HUES6 (cell line): ENCODE measurements at regions not wholly inside any gene's neighbourhood (a gene's known extent, or its start where the extent isn't known, plus 50 kb on each side); places are given as distances from the start of the nearest gene placed in this dataset.
A peak's percentile ranks its signal among the peaks of the same experiment; 100 is the strongest.
"Not testable (repeated sequence)": the region's sequence is repeated elsewhere in the genome, so short reads cannot be mapped to it uniquely, and the experiment has no call there.

Experiments used
- H3K27ac ChIP-seq: 2 replicates; pipeline ENCODE4 v1.7.0; 2013; ENCODE audit warnings: low read depth, mild to moderate bottlenecking, low read length, inconsistent platforms
- H3K27me3 ChIP-seq: 2 replicates; pipeline ENCODE4 v1.6.1; 2013; ENCODE audit warnings: low read length; ENCODE audit not compliant: control insufficient read depth, insufficient read depth
- H3K36me3 ChIP-seq: 2 replicates; pipeline ENCODE4 v1.6.1; 2013; ENCODE audit warnings: low read length; ENCODE audit not compliant: control insufficient read depth, insufficient read depth
- H3K4me1 ChIP-seq: 2 replicates; pipeline ENCODE4 v1.6.1; 2013; ENCODE audit warnings: low read length; ENCODE audit not compliant: control insufficient read depth, insufficient read depth
- H3K4me3 ChIP-seq: 2 replicates; pipeline ENCODE4 v1.5.1; 2013; ENCODE audit warnings: low read depth, low read length
- H3K9ac ChIP-seq: one replicate; pipeline ENCODE4 v1.6.1; 2013; ENCODE audit warnings: mild to moderate bottlenecking, low read length
- H3K9me3 ChIP-seq: 2 replicates; pipeline ENCODE4 v1.6.1; 2013; ENCODE audit warnings: low read depth, low read length; ENCODE audit not compliant: control insufficient read depth, insufficient read depth

DNA sequence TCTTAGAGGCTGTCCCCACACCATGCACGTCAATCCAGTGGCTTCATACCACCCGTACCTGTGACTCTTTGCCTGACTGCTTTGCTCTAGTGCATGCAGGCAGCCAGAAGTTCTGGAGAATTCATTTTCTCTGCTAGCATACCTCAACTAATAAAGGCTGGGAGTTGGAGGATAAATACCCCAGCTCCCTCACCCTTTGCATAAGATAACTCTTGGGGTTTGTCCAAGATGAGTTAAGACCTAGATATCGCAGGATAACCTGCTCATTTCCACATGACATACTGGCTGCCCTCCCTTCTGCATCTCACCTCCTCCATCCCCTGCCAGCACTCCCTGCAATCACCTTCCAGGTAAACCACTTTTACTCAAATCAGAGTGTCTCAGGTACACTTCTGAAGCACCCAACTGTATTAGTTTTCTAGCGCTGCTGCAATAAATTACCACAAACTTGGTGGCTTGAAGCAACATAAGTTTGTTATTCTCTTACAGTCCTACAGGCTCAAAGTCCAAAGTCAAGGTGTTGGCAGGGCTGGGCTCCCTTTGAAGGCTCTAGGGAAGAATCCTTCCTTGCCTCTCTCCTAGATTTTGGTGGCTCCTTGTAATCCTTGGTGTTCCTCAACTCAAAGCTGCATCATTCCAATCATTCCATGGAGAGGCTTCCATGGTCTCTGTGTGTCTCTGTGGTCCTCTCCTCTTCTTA lies 146.8 kb downstream of the CRLF3 start:
- no peaks in the 10 kb centered on the region for H3K4me1 ChIP-seq
- no peaks in the 10 kb centered on the region for H3K27me3 ChIP-seq
- no peak overlapping the region for H3K9ac ChIP-seq
- H3K27ac ChIP-seq = no peak overlapping the region
- H3K36me3 ChIP-seq = no peaks in the 10 kb centered on the region
- no peak overlapping the region for H3K4me3 ChIP-seq
- H3K9me3 ChIP-seq = no peaks in the 10 kb centered on the region

DNA sequence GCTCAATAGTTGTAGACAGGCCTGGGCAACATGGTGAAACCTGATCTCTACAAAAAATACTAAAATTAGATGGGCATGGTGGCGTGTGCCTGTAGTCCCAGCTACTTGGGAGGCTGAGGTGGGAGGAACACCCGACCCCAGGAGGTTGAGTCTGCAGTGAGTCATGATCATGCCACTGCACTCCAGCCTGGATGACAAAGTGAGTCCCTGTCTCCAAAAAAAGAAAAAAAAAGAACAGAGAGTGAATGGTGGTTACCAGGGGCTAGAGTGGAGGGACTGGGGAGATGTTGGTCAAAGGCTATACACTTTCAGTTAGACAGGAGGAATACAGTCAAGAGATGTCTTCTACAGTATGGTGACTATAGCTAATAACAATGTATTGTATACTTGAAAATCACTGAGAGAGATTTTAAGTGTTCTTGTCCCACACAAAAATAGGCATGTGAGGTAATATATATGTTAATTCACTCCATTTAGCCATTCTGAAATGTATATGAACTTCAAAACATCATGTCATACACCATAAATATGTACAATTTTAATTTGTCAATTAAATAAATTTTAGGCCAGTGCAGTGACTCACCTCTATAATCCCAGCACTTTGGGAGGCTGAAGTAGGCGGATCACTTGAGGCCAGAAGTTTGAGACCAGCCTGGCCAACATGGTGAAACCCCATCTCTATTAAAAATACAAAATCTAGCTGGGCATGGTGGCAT lies 148.6 kb downstream of the CRLF3 start:
- not testable (repeated sequence) for H3K27me3 ChIP-seq, H3K27ac ChIP-seq, H3K9me3 ChIP-seq, H3K9ac ChIP-seq, H3K4me3 ChIP-seq, H3K36me3 ChIP-seq, H3K4me1 ChIP-seq

DNA sequence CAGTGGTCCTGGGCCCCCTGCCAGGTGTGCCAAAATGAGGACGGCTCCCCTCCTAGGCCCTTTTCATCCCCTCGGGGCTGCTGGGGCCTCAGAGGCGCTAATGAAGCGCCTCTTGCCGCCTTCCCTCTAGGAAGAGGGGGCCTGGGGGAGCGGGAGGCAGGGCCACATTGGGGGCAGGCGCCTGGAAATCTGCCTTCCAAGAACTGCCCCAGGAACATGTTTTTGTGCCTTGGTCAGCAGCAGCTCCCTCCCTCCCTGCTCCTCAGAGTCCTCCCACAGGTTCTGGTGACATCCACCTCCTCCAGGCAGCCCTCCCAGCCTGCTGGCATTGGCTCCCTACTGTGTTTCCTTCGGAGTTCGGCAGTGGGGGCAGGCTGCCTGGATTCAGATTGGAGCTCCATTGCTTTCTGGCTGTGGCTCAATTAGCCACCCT lies 155.3 kb downstream of the CRLF3 start:
- H3K4me3 ChIP-seq = peak overlapping the region; percentile 26; the same call in 1 of the 2 replicates
- H3K27me3 ChIP-seq, H3K36me3 ChIP-seq, H3K27ac ChIP-seq, H3K9me3 ChIP-seq, H3K4me1 ChIP-seq: not testable (repeated sequence)
- H3K9ac ChIP-seq = peak overlapping the region; percentile 12

DNA sequence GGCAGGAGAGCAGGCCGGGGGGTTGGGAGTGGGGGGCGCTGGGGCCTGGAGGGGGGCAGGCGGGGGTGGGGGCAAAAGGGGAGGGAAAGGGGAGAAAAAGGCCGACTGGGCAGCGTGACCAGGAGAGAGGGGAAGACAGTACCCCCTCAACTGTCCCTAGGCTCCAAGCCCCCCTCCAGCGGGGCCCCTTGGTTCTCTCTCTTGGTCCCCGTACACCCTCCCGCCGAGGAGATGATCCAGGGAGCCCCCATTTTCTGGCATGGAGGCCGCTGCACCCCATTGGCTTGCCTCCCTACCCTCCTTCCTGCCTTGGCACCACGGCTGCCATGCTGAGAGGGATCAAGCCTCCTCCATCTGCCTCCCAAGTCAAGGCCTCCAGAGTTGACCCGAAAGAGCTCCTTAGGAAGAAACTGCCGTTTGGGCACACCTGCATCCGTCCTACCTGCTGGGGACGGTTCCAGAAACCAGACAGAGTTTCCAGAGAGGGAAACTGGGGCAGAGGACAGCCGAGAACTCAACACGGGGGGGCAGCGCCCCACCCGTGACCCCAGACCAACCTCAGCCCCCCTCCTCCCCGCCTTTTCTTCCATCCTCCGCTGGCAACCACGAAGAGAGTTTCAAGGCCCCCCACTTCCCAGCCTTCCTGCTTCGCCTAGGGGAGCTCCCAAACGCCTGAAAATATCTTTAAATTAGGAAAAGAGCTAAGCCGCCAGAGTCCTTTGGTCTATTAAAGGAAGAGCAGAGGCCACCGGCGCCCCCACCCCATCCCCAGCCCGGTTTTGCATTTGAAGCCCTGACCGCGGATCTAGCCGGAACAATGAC lies 155.9 kb downstream of the CRLF3 start:
- not testable (repeated sequence) for H3K4me1 ChIP-seq, H3K9me3 ChIP-seq, H3K36me3 ChIP-seq, H3K27ac ChIP-seq, H3K27me3 ChIP-seq, H3K9ac ChIP-seq
- peak overlapping the region; percentile 33; the same call in 1 of the 2 replicates for H3K4me3 ChIP-seq

DNA sequence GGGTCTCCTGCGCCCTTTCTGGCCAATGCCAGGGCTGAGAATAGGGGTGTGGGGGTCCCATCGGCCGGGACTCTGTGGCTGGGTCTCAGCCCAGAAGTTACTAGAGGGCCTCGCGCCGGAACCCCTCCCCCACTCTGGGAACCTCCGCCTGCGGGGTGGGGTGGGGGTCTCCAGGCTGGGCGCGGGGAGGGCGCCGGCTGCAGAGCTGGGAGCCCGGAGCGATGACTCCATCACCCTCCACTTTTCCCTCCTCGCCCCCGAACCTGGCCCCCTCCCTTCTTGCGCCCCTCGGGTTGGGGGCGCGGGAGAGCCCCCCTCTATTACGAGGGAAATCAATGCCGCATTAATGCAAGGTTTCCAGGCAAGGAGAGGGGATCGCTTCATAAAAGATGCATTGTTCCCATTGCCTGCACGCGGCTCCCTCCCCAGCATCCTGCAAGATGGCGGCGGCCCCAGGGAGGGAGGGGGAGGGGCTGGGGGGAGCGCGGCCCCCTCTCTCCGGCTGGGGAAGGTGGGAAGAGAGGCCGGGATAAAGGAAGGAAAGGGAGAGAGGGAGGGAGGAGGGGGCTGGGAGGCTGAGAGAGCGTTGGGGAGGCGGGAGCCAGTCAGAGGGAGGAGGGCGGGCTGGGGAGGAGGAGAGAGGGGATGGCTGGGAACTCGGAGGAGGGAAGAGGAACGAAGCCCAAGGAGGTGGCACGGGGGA lies 156.7 kb downstream of the CRLF3 start:
- H3K9me3 ChIP-seq, H3K36me3 ChIP-seq, H3K4me1 ChIP-seq, H3K27me3 ChIP-seq: not testable (repeated sequence)
- H3K27ac ChIP-seq = peak overlapping the region; percentile 53; the same call in 1 of the 2 replicates
- H3K9ac ChIP-seq = peak overlapping the region; percentile 68
- peak overlapping the region; percentile 57 for H3K4me3 ChIP-seq

DNA sequence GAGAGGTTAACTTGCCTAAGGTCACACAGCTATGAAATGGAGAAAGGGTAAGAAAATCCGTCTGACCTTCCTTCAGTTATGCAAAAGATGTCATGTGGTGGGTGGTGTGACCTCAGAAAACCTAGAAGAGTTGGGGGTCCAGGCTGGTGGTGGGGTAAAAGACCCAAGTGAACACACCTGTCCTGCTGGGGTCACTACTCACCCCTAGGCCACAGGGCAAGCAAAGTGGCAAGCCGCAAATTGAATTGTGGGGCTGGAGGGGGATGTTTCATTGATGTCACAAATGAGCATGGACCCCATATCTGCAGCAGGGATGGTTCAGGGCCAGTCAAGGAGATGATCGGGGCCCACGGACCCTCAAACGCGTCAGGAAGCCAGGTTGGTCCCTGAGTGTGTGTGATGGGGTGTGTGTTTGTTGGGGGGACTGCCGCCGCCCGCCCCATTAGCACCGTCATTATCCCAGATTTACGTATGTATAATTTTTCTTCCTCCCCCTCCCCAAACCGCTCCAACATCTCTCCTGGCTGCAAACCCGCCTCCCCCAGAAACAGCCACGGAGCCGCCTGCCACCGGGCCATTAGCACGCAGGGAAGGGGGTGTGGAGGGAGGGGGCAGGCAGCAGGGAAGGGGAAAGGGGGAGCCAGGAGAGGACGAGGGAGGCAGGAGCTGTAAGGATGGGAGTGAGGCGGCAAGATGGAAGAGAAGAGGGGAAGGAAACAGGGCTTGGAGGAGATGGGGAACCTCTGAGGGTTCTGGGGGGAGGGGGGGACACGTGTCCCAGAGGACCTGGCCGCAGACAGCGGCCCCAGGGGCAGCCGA lies 157.4 kb downstream of the CRLF3 start:
- not testable (repeated sequence) for H3K27me3 ChIP-seq, H3K36me3 ChIP-seq, H3K9me3 ChIP-seq, H3K4me1 ChIP-seq
- Histone ChIP-seq H3K27ac (peak overlapping the region; percentile 53; the same call in 1 of the 2 replicates), H3K4me3 (peak overlapping the region; percentile 57), H3K9ac (peak overlapping the region; percentile 52)

DNA sequence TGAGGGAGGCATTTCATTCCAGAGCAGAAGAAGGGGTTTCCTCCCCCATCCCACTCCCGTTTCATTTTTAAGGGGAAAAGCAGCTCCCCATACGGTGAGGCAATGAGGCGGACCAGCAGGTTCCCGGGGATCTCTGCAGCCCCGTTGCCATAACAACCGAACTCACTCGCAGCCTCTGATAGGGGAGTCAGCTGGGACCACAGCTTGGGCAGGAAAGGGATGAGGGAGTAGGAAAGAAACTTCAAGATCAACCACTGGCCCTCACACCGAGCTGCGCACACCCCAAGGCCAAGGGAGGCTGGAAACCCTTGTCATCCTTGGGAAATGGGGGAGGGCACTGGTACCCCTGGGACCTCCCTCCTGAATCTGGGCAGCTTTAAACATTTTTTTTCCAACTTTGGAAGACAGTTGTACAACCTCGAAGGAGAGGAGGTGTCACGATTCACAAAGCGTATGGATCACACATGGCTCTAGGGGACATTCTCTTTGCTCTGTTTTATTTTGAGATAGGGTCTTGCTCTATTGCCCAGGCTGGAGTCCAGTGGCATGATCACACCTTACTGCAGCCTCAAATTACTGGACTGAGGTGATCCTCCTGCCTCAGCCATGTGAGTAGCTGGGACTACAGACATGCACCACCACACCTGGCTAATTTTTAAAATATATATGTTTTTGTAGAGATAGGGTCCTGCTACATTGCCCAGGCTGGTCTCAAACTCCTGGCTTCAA lies 160.6 kb downstream of the CRLF3 start:
- H3K4me3 ChIP-seq, H3K9ac ChIP-seq, H3K4me1 ChIP-seq: not testable (repeated sequence)

DNA sequence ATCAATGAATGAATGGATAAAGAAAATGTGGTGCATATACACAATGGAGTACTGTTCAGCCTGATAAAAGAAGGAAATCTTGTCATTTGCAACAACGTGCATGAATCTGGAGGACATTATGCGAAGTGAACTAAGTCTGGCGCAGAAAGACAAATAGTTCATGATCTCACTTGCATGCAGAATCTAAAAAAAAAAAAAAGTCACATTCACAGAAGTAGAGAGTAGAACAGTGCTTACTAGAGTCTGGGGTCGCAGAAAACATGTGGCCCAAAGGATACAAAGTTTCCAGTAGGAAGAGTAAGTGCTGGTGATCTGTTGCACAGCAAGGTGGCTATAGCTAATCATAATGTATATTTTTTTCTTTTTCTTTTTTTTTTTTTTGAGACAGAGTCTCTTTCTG lies 167.3 kb downstream of the CRLF3 start:
- H3K4me3 ChIP-seq, H3K9ac ChIP-seq, H3K9me3 ChIP-seq: not testable (repeated sequence)

More for the DNA sequence above, 160.6 kb downstream of the CRLF3 start:
- not testable (repeated sequence) for H3K36me3 ChIP-seq, H3K27me3 ChIP-seq, H3K27ac ChIP-seq, H3K9me3 ChIP-seq

DNA sequence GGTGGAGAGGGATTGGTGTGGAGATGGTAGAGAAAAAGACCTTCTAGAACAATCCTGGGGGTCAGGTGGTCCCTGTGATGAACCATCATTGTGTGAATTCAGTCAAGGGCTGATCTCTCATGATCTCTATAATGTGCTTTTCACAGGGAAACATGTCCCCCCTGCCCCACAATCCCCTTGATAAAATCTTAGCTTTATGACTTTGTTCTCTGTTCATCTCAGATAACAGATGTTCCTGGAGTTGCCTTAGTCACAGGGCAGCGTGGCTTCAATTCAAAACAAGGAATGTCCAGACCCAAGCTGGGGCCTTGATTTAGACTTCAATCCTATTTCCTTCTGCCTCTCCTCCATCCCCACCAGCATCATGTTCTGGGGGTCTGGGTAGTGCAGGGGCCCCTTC lies 171.5 kb downstream of the CRLF3 start:
- not testable (repeated sequence) for H3K4me3 ChIP-seq, H3K27me3 ChIP-seq, H3K9ac ChIP-seq, H3K4me1 ChIP-seq, H3K9me3 ChIP-seq, H3K27ac ChIP-seq, H3K36me3 ChIP-seq

More for the DNA sequence above, 167.3 kb downstream of the CRLF3 start:
- H3K27ac ChIP-seq, H3K27me3 ChIP-seq, H3K4me1 ChIP-seq, H3K36me3 ChIP-seq: not testable (repeated sequence)

DNA sequence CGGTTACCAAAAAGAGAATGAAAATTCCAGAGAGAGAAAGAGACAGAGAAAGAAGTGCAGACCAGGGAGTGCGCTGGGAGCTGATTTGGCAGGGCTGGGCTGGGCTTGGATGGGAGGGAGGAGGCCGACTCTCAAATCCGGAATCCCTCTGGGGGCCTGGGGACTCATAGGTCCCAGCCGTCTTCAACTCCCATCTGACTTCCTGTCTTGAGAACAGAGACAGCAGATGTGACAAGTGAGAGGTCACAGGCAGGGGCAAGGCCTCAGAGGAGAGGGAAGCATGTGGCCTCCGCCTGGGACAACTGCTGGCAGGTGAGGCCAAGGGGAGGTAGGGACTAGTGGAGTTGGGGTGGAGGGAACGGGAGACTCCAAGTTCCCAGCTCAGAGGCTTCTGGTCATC lies 172.9 kb downstream of the GOSR1 start:
- not testable (repeated sequence) for H3K9ac ChIP-seq, H3K4me3 ChIP-seq, H3K27me3 ChIP-seq, H3K4me1 ChIP-seq, H3K9me3 ChIP-seq, H3K36me3 ChIP-seq, H3K27ac ChIP-seq
